Choroid plexus epithelial cell (primary cell): ENCODE measurements at regions not wholly inside any gene's neighbourhood (a gene's known extent, or its start where the extent isn't known, plus 50 kb on each side); places are given as distances from the start of the nearest gene placed in this dataset.

Experiments used
- DNase-seq: peaks from one replicate; pipeline ENCODE4 v3.0.0-alpha.2; 2010; ENCODE audit warnings: low read depth
- H3K4me3 ChIP-seq: 2 replicates; pipeline ENCODE4 v1.5.1; 2011; ENCODE audit warnings: low read depth, mild to moderate bottlenecking, control low read depth, low read length, moderate library complexity
- TF ChIP-seq, protein P1 (sequence below): conservative IDR thresholded peaks from 2 replicates; pipeline ENCODE4 v1.5.1; 2011; ENCODE audit warnings: low read depth, mild to moderate bottlenecking, control low read depth, inconsistent platforms, low read length, moderate library complexity

DNA sequence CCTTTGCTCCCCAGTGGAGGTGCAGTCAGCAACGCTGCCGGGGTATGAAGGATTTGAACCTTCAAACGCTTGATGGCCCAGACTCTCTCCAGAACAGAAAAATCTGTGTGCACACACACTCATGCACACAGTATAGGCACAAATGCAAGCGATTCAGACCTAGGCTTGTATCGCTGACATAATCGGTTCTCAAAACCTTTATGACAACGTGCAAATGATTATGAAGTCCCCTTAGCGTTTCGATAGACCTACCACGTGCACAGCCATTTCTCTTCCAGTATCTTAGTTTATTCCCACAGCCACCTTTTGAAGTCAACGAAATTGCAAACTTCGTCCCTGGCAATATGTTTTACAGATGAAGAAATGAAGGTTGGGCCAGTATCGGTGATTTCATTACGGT lies 138.9 kb upstream of the MYCN start:
- no peak overlapping the region for H3K4me3 ChIP-seq
- TF ChIP-seq, protein P1, sequence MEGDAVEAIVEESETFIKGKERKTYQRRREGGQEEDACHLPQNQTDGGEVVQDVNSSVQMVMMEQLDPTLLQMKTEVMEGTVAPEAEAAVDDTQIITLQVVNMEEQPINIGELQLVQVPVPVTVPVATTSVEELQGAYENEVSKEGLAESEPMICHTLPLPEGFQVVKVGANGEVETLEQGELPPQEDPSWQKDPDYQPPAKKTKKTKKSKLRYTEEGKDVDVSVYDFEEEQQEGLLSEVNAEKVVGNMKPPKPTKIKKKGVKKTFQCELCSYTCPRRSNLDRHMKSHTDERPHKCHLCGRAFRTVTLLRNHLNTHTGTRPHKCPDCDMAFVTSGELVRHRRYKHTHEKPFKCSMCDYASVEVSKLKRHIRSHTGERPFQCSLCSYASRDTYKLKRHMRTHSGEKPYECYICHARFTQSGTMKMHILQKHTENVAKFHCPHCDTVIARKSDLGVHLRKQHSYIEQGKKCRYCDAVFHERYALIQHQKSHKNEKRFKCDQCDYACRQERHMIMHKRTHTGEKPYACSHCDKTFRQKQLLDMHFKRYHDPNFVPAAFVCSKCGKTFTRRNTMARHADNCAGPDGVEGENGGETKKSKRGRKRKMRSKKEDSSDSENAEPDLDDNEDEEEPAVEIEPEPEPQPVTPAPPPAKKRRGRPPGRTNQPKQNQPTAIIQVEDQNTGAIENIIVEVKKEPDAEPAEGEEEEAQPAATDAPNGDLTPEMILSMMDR, result no peak
- no peak for DNase-seq

DNA sequence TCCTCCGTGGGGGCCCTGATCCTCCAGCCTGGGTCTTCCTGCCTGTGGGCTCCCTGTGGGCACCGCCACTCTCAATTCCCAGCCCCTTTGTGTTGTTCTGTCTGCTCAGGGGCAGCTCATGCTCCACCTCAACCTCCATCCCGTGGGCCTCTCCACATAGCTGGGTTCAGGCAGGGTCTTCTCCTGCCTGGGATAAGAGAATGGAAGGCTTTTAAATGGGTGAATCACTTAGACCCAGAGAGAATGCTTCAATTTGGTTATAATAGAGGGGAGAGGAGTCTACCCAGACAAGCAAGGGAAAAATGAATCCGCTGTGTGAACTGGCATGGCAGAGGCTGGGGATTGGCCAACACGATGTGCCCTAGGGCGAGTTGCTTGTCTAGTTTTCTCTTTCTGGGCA lies 138.4 kb upstream of the MYCN start:
- TF ChIP-seq, protein P1, result no peak
- no peak for DNase-seq
- no peak overlapping the region for H3K4me3 ChIP-seq

DNA sequence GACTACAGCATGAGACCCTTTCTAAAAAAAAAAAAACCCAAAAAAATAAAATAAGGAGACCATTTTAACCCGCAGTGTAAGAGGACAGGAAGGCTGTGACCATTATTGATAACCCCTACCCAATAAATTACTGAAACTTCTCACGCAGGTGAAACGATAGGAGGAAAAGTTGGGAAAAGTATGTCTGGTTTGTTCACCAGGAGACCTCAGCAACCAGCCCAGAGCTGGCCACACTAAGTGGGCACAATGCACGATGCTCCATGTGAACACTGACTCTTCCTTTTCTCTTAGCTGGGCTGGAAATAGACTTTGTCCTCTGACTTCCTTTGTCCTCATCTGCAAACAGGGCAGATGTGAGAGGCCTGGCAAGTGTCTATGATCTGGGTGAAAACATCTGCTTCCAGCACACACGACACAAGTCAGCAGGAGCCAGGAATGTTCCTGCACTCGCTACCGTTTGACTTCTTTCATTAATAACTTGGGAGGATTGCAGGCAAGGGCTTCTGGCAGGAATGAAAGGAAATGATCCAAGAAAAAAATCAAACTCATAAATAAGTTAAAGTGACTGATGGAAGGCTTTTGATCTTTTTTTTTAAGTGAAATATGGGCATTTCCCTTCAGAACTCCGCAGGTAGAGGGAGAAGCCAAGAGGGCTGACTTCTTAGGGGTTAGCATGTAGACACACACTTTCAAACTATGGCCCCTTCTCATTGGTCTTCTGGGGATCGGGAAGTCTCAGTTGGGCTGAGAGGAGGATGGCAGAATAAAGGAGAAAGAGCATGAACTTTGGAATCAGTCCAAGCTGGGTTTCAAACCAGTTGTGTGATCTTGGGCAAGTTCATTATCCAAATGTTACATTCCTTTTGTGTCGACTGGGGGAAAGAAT lies 137.4 kb upstream of the MYCN start:
- no peak for DNase-seq
- no peak overlapping the region for H3K4me3 ChIP-seq

DNA sequence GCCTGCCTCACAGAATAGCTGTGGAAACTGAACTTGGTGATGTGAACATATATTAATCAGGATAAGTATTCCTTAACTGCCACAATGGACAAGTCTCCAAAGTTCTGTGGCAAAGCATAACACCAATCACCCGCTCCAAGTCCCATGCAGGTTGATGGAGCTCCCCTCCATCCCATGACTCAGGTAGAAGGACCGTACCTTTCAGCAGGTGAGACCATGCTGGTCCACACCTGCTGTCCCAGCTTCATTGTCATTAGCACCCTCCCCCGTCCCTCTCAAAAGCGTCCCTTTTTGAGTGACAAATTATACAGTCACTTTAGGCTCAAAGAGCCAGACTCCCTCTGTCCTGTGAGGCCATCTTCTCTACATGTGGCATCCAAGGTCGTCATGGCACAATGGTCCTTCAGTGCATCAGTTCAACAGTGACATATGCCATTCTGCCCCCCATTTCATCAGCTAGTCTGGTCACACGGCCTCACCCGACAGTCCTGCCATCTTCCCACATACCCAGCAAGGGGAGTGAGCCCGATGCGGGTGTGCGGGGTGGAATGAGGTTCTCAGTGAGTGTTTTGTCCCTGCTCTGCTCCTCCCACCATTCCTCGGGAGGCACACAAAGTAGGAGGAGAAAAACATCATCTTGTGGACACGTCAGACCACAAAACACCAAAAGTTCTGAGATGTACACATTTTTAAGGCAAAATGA lies 136.7 kb upstream of the MYCN start:
- TF ChIP-seq, protein P1, result no peak
- no peak overlapping the region for H3K4me3 ChIP-seq
- no peak for DNase-seq

More for the DNA sequence above, 137.4 kb upstream of the MYCN start:
- TF ChIP-seq, protein P1, result no peak

DNA sequence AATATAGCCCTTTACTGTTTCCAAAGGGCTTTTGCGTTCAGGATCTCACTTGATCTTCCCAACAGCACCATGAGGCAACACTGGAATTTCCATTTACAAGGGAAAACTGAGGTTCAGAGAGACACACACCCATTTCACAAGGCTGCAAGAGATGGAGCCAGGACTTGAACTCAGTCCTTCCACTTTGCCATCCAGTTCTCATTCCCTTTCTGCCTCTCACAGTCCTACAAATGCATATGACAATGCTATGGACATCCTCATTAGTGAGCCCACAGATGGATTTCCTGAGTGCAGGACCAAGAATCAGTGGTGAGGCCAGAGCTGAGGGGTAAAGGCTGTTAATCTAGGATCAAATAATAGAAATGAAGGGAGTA lies 136.1 kb upstream of the MYCN start:
- DNase-seq, result no peak
- H3K4me3 ChIP-seq, result no peak overlapping the region
- TF ChIP-seq, protein P1, result no peak

DNA sequence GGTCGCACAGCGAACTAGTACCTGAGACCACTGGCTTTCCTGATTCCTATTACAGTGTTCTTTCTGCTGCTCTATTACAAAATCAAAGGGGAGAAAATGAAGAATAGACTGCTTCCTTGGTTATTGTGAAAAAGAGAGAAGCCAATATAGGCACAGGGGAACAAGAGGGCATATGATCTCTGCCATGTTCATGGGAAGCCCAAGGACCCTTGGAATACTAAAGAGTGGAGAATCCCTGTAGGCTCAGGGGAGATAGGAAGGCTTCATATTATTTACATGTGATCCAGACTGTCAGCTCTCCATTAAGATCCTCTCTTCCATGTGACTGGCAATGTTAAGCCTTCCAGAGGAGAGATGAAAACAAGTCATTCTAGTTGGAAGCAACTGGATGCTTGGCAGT lies 135.7 kb upstream of the MYCN start:
- no peak for DNase-seq
- TF ChIP-seq, protein P1, result no peak
- no peak overlapping the region for H3K4me3 ChIP-seq
